GM23338 (cell line): ENCODE measurements at regions not wholly inside any gene's neighbourhood (a gene's known extent, or its start where the extent isn't known, plus 50 kb on each side); places are given as distances from the start of the nearest gene placed in this dataset.

ENCODE experiments used
- CREB1 ChIP-seq: fragments of 250-450 bp; sonication (Bioruptor Pico); IDR thresholded peaks from 2 replicates; pipeline ENCODE4 v1.5.0; 2020; ENCODE audit warnings: low read depth, mild to moderate bottlenecking, moderate library complexity
- ETS1 ChIP-seq: IDR thresholded peaks from 2 replicates; pipeline ENCODE4 v1.6.1; 2016; ENCODE audit warnings: antibody characterized with exemption
- EZH2 ChIP-seq: fragments of 200-600 bp; sonication (generic); IDR thresholded peaks from one replicate; pipeline ENCODE4 v1.8.0; 2017; ENCODE audit warnings: antibody characterized with exemption, mild to moderate bottlenecking, low read depth; ENCODE audit not compliant: unreplicated experiment
- EZH2phosphoT487 ChIP-seq: fragments of 200-600 bp; sonication (generic); IDR thresholded peaks from one replicate; pipeline ENCODE4 v1.8.1; 2018; ENCODE audit warnings: antibody characterized with exemption; ENCODE audit not compliant: unreplicated experiment
- JUNB ChIP-seq: IDR thresholded peaks from one replicate; pipeline ENCODE4 v1.6.1; 2016; ENCODE audit warnings: antibody characterized with exemption; ENCODE audit not compliant: unreplicated experiment
- NANOG ChIP-seq: IDR thresholded peaks from 2 replicates; pipeline ENCODE4 v1.6.1; 2016; ENCODE audit warnings: antibody characterized with exemption, borderline replicate concordance
- POLR2AphosphoS5 ChIP-seq: IDR thresholded peaks from 2 replicates; pipeline ENCODE4 v1.6.1; 2016; ENCODE audit warnings: antibody characterized with exemption, low read depth
- STAT1 ChIP-seq: IDR thresholded peaks from one replicate; pipeline ENCODE4 v1.6.1; 2016; ENCODE audit warnings: antibody characterized with exemption; ENCODE audit not compliant: unreplicated experiment
- TF ChIP-seq, protein P1 (sequence below), 2 experiments: fragments of 200-600 bp in 1 of 2; sonication (generic) in 1 of 2; conservative IDR thresholded peaks; 2 replicates each; pipeline versions ENCODE4 v1.5.1 to v1.6.1; 2016 to 2017; ENCODE audit warnings: antibody characterized with exemption in 2 of 2, low read depth in 2 of 2, mild to moderate bottlenecking in 2 of 2, moderate library complexity in 1 of 2
- TF ChIP-seq, protein P2 (sequence below): IDR thresholded peaks from one replicate; pipeline ENCODE4 v1.6.1; 2018; ENCODE audit warnings: antibody characterized with exemption; ENCODE audit not compliant: unreplicated experiment
- TF ChIP-seq, protein P3 (sequence below): fragments of 250-450 bp; sonication (Bioruptor Pico); IDR thresholded peaks from 2 replicates; pipeline ENCODE4 v1.5.0; 2020; ENCODE audit warnings: mild to moderate bottlenecking, moderate library complexity

DNA sequence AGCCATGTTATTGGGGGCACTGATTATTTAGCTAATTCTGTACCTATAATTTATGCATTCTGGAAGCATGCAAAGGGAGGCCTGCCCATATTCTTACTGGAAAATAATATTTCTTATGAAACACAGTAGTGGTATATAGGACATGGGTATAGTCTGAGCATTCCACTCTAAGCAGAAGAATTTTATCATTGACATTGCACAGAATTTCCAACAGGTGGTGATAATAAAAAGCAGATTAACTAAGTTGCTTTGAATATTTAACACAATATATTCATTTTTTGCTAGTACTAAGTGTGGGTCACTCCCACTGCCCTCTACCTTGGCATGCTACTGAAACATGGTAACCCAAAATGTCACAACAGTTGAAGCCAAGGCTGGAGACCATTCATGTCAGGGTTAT is 728.8 kb upstream of the FAT3 start:
- no peak for TF ChIP-seq EZH2
- TF ChIP-seq, protein P1, sequence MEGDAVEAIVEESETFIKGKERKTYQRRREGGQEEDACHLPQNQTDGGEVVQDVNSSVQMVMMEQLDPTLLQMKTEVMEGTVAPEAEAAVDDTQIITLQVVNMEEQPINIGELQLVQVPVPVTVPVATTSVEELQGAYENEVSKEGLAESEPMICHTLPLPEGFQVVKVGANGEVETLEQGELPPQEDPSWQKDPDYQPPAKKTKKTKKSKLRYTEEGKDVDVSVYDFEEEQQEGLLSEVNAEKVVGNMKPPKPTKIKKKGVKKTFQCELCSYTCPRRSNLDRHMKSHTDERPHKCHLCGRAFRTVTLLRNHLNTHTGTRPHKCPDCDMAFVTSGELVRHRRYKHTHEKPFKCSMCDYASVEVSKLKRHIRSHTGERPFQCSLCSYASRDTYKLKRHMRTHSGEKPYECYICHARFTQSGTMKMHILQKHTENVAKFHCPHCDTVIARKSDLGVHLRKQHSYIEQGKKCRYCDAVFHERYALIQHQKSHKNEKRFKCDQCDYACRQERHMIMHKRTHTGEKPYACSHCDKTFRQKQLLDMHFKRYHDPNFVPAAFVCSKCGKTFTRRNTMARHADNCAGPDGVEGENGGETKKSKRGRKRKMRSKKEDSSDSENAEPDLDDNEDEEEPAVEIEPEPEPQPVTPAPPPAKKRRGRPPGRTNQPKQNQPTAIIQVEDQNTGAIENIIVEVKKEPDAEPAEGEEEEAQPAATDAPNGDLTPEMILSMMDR (conservative IDR thresholded peaks at IDR 0.05; ENCODE audit: low read depth in 2 of 2) = no peak
- no peak for TF ChIP-seq POLR2AphosphoS5
- TF ChIP-seq, protein P2, sequence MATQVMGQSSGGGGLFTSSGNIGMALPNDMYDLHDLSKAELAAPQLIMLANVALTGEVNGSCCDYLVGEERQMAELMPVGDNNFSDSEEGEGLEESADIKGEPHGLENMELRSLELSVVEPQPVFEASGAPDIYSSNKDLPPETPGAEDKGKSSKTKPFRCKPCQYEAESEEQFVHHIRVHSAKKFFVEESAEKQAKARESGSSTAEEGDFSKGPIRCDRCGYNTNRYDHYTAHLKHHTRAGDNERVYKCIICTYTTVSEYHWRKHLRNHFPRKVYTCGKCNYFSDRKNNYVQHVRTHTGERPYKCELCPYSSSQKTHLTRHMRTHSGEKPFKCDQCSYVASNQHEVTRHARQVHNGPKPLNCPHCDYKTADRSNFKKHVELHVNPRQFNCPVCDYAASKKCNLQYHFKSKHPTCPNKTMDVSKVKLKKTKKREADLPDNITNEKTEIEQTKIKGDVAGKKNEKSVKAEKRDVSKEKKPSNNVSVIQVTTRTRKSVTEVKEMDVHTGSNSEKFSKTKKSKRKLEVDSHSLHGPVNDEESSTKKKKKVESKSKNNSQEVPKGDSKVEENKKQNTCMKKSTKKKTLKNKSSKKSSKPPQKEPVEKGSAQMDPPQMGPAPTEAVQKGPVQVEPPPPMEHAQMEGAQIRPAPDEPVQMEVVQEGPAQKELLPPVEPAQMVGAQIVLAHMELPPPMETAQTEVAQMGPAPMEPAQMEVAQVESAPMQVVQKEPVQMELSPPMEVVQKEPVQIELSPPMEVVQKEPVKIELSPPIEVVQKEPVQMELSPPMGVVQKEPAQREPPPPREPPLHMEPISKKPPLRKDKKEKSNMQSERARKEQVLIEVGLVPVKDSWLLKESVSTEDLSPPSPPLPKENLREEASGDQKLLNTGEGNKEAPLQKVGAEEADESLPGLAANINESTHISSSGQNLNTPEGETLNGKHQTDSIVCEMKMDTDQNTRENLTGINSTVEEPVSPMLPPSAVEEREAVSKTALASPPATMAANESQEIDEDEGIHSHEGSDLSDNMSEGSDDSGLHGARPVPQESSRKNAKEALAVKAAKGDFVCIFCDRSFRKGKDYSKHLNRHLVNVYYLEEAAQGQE = no peak
- TF ChIP-seq, protein P3, sequence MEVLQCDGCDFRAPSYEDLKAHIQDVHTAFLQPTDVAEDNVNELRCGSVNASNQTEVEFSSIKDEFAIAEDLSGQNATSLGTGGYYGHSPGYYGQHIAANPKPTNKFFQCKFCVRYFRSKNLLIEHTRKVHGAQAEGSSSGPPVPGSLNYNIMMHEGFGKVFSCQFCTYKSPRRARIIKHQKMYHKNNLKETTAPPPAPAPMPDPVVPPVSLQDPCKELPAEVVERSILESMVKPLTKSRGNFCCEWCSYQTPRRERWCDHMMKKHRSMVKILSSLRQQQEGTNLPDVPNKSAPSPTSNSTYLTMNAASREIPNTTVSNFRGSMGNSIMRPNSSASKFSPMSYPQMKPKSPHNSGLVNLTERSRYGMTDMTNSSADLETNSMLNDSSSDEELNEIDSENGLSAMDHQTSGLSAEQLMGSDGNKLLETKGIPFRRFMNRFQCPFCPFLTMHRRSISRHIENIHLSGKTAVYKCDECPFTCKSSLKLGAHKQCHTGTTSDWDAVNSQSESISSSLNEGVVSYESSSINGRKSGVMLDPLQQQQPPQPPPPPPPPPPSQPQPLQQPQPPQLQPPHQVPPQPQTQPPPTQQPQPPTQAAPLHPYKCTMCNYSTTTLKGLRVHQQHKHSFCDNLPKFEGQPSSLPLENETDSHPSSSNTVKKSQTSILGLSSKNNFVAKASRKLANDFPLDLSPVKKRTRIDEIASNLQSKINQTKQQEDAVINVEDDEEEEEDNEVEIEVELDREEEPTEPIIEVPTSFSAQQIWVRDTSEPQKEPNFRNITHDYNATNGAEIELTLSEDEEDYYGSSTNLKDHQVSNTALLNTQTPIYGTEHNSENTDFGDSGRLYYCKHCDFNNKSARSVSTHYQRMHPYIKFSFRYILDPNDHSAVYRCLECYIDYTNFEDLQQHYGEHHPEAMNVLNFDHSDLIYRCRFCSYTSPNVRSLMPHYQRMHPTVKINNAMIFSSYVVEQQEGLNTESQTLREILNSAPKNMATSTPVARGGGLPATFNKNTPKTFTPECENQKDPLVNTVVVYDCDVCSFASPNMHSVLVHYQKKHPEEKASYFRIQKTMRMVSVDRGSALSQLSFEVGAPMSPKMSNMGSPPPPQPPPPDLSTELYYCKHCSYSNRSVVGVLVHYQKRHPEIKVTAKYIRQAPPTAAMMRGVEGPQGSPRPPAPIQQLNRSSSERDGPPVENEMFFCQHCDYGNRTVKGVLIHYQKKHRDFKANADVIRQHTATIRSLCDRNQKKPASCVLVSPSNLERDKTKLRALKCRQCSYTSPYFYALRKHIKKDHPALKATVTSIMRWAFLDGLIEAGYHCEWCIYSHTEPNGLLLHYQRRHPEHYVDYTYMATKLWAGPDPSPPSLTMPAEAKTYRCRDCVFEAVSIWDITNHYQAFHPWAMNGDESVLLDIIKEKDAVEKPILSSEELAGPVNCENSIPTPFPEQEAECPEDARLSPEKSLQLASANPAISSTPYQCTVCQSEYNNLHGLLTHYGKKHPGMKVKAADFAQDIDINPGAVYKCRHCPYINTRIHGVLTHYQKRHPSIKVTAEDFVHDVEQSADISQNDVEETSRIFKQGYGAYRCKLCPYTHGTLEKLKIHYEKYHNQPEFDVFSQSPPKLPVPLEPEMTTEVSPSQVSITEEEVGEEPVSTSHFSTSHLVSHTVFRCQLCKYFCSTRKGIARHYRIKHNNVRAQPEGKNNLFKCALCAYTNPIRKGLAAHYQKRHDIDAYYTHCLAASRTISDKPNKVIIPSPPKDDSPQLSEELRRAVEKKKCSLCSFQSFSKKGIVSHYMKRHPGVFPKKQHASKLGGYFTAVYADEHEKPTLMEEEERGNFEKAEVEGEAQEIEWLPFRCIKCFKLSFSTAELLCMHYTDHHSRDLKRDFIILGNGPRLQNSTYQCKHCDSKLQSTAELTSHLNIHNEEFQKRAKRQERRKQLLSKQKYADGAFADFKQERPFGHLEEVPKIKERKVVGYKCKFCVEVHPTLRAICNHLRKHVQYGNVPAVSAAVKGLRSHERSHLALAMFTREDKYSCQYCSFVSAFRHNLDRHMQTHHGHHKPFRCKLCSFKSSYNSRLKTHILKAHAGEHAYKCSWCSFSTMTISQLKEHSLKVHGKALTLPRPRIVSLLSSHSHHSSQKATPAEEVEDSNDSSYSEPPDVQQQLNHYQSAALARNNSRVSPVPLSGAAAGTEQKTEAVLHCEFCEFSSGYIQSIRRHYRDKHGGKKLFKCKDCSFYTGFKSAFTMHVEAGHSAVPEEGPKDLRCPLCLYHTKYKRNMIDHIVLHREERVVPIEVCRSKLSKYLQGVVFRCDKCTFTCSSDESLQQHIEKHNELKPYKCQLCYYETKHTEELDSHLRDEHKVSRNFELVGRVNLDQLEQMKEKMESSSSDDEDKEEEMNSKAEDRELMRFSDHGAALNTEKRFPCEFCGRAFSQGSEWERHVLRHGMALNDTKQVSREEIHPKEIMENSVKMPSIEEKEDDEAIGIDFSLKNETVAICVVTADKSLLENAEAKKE = no peak
- no peak for TF ChIP-seq EZH2phosphoT487
- TF ChIP-seq JUNB = no peak
- TF ChIP-seq STAT1 = no peak
- TF ChIP-seq ETS1 = no peak
- TF ChIP-seq NANOG = no peak
- TF ChIP-seq CREB1 (CRISPR knock-in tag) = no peak
